H1 (cell line): ENCODE measurements at regions not wholly inside any gene's neighbourhood (a gene's known extent, or its start where the extent isn't known, plus 50 kb on each side); places are given as distances from the start of the nearest gene placed in this dataset.

Experiments
- CTCF ChIA-PET: fragments of 300-600 bp; sonication (Branson Sonifier 250); formaldehyde crosslinking; loops from one replicate; lab custom pipeline; 2021; ENCODE audit not compliant: partially characterized antibody; lab: Charles Lee
- POLR2A ChIA-PET: fragments of 300-600 bp; sonication (Branson Sonifier 250); formaldehyde crosslinking; loops from one replicate; lab custom pipeline; 2021; ENCODE audit warnings: inconsistent platforms; ENCODE audit not compliant: partially characterized antibody; lab: Charles Lee
- DNase-seq, 2 experiments: peaks; one replicate each; pipeline versions ENCODE4 v3.0.0 to v3.0.0-alpha.2; 2010 to 2022; ENCODE audit warnings: low spot score in 2 of 2, low read depth in 1 of 2, mixed read lengths in 1 of 2
- FAIRE-seq: peaks from 2 replicates; lab custom pipeline; 2011; peaks lifted over from hg19 to GRCh38; lab: Jason Lieb, UNC
- H2AFZ ChIP-seq: 2 replicates; pipeline ENCODE4 v1.8.1; 2012; ENCODE audit warnings: low read length, inconsistent platforms
- H2AK5ac ChIP-seq: 2 replicates; pipeline ENCODE4 v1.6.1; 2013; ENCODE audit warnings: low read depth, low read length
- H2BK120ac ChIP-seq: replicated peaks from 2 replicates; pipeline ENCODE3; 2013; ENCODE audit warnings: low read depth, low read length, inconsistent platforms
- H2BK12ac ChIP-seq: 2 replicates; pipeline ENCODE4 v1.6.1; 2013; ENCODE audit warnings: low read depth, low read length
- H2BK15ac ChIP-seq: 2 replicates; pipeline ENCODE4 v1.6.1; 2013; ENCODE audit warnings: low read length
- H2BK20ac ChIP-seq: 2 replicates; pipeline ENCODE4 v1.6.1; 2013; ENCODE audit warnings: low read length
- H2BK5ac ChIP-seq: 2 replicates; pipeline ENCODE4 v1.6.1; 2013; ENCODE audit warnings: low read depth, low read length
- H3K14ac ChIP-seq: 2 replicates; pipeline ENCODE4 v1.6.1; 2013; ENCODE audit warnings: inconsistent platforms; ENCODE audit not compliant: insufficient read length
- H3K18ac ChIP-seq: 2 replicates; pipeline ENCODE4 v1.6.1; 2013; ENCODE audit warnings: low read length; ENCODE audit errors: extremely low read depth
- H3K23ac ChIP-seq: 2 replicates; pipeline ENCODE4 v1.6.1; 2013; ENCODE audit warnings: inconsistent platforms; ENCODE audit not compliant: insufficient read length
- H3K23me2 ChIP-seq: 2 replicates; pipeline ENCODE4 v1.6.1; 2013; ENCODE audit warnings: low read depth, low read length
- H3K27ac ChIP-seq: 2 replicates; pipeline ENCODE4 v1.6.1; 2011; ENCODE audit warnings: low read depth, low read length, inconsistent platforms
- H3K27me3 ChIP-seq, 4 experiments: replicated peaks in 1 of 4; 1 replicate in 1 of 4; 2 replicates in 3 of 4; pipeline versions ENCODE4 v1.6.1 to v1.8.1; 2011 to 2013; ENCODE audit warnings: low read length in 3 of 4, mild to moderate bottlenecking in 3 of 4, inconsistent platforms in 2 of 4, mixed read lengths in 2 of 4, moderate library complexity in 1 of 4; ENCODE audit not compliant: control insufficient read depth in 3 of 4, insufficient read depth in 3 of 4; ENCODE audit errors: extremely low read depth in 1 of 4
- H3K36me3 ChIP-seq, 4 experiments: 2 replicates each; pipeline versions ENCODE4 v1.6.1 to v1.8.1; 2011 to 2013; ENCODE audit warnings: mild to moderate bottlenecking in 4 of 4, low read length in 3 of 4, moderate library complexity in 2 of 4, control low read depth in 1 of 4, inconsistent platforms in 1 of 4; ENCODE audit not compliant: insufficient read depth in 4 of 4, control insufficient read depth in 2 of 4
- H3K4ac ChIP-seq: replicated peaks from 2 replicates; pipeline ENCODE3; 2013; ENCODE audit warnings: low read length, low read depth, mixed read lengths, inconsistent platforms; ENCODE audit not compliant: insufficient read length
- H3K4me1 ChIP-seq, 4 experiments: replicated peaks in 1 of 4; 1 replicate in 1 of 4; 2 replicates in 3 of 4; pipeline versions ENCODE4 v1.6.1 to v1.8.1; 2011 to 2013; ENCODE audit warnings: low read length in 3 of 4, inconsistent platforms in 2 of 4, mixed read lengths in 1 of 4; ENCODE audit not compliant: insufficient read depth in 4 of 4, control insufficient read depth in 3 of 4
- H3K4me2 ChIP-seq, 2 experiments: 2 replicates each; pipeline versions ENCODE4 v1.6.1 to v1.8.1; 2011 to 2013; ENCODE audit warnings: low read depth in 2 of 2, low read length in 2 of 2, control low read depth in 1 of 2, inconsistent platforms in 1 of 2, mild to moderate bottlenecking in 1 of 2; ENCODE audit not compliant: insufficient read depth in 1 of 2
- H3K4me3 ChIP-seq, 4 experiments: fragments of 200-600, 300-600 bp in 1 of 4; sonication (generic), shearing (Covaris generic), sonication (Bioruptor Twin) in 1 of 4; 2 replicates each; pipeline versions ENCODE4 v1.5.1 to v1.8.1; 2011 to 2016; ENCODE audit warnings: low read length in 4 of 4, low read depth in 3 of 4, control low read depth in 2 of 4, inconsistent platforms in 2 of 4, mild to moderate bottlenecking in 2 of 4, mixed read lengths in 1 of 4, moderate library complexity in 1 of 4; ENCODE audit not compliant: insufficient read depth in 2 of 4; ENCODE audit errors: extremely low read depth in 1 of 4
- H3K56ac ChIP-seq: replicated peaks from 2 replicates; pipeline ENCODE3; 2013; ENCODE audit warnings: low read depth, mild to moderate bottlenecking, mixed read lengths, low read length, inconsistent platforms; ENCODE audit not compliant: insufficient read length
- H3K79me1 ChIP-seq: 2 replicates; pipeline ENCODE4 v1.6.1; 2013; ENCODE audit warnings: low read depth, low read length, control low read depth
- H3K79me2 ChIP-seq, 2 experiments: 2 replicates each; pipeline versions ENCODE4 v1.6.1 to v1.8.1; 2012 to 2013; ENCODE audit warnings: low read length in 2 of 2, mild to moderate bottlenecking in 2 of 2, inconsistent platforms in 1 of 2; ENCODE audit not compliant: insufficient read depth in 2 of 2, control insufficient read depth in 1 of 2
- H3K9ac ChIP-seq, 4 experiments: replicated peaks in 1 of 4; 1 replicate in 1 of 4; 2 replicates in 3 of 4; pipeline versions ENCODE4 v1.6.1 to v1.8.1; 2011 to 2013; ENCODE audit warnings: low read depth in 3 of 4, low read length in 3 of 4, control low read depth in 2 of 4, mild to moderate bottlenecking in 2 of 4, moderate library complexity in 2 of 4, inconsistent platforms in 1 of 4; ENCODE audit errors: extremely low read depth in 1 of 4
- H3K9me3 ChIP-seq, 2 experiments: 2 replicates each; pipeline versions ENCODE4 v1.6.1 to v1.8.1; 2012 to 2013; ENCODE audit warnings: mild to moderate bottlenecking in 2 of 2, moderate library complexity in 2 of 2, control low read depth in 1 of 2, inconsistent platforms in 1 of 2, low read depth in 1 of 2, low read length in 1 of 2, mixed read lengths in 1 of 2; ENCODE audit not compliant: insufficient read depth in 2 of 2
- H4K20me1 ChIP-seq, 2 experiments: replicated peaks in 1 of 2; 2 replicates each; pipeline versions ENCODE3 to v1.8.1; 2011 to 2013; ENCODE audit warnings: inconsistent platforms in 2 of 2, low read length in 2 of 2, mild to moderate bottlenecking in 1 of 2; ENCODE audit not compliant: insufficient read depth in 2 of 2, control insufficient read depth in 1 of 2
- H4K5ac ChIP-seq: 2 replicates; pipeline ENCODE4 v1.6.1; 2013; ENCODE audit warnings: low read length, low read depth, mixed read lengths, inconsistent platforms; ENCODE audit not compliant: insufficient read length
- H4K8ac ChIP-seq: 2 replicates; pipeline ENCODE4 v1.8.0; 2013; ENCODE audit warnings: mild to moderate bottlenecking, moderate library complexity, low read length, inconsistent platforms; ENCODE audit not compliant: insufficient read depth; ENCODE audit errors: extremely low read depth
- H4K91ac ChIP-seq: replicated peaks from 2 replicates; pipeline ENCODE3; 2013; ENCODE audit warnings: low read length, mixed read lengths, inconsistent platforms; ENCODE audit not compliant: insufficient read length
- CHD2 ChIP-seq: IDR thresholded peaks from 2 replicates; pipeline ENCODE4 v1.6.1; 2012; ENCODE audit warnings: low read length, improper control_type of control experiment
- SP2 ChIP-seq: IDR thresholded peaks from 2 replicates; pipeline ENCODE4 v1.6.1; 2012; ENCODE audit warnings: mild to moderate bottlenecking, low read length, inconsistent platforms
- WGBS, 2 experiments: shearing (Covaris generic) in 1 of 2; methylation state at CpG; one replicate each; pipeline versions ENCODE4 v1.1.6 to v1.1.7; 2013 to 2015; ENCODE audit warnings: low lambda C conversion rate in 2 of 2, mixed read lengths in 2 of 2, inconsistent platforms in 1 of 2, low coverage in 1 of 2, missing lambda C conversion rate in 1 of 2; ENCODE audit not compliant: insufficient replicate concordance in 2 of 2, insufficient coverage in 1 of 2, insufficient read length in 1 of 2; ENCODE audit errors: extremely low coverage in 1 of 2, missing lambda C conversion rate in 1 of 2; 5-methylcytosine and 5-hydroxymethylcytosine counted together

DNA sequence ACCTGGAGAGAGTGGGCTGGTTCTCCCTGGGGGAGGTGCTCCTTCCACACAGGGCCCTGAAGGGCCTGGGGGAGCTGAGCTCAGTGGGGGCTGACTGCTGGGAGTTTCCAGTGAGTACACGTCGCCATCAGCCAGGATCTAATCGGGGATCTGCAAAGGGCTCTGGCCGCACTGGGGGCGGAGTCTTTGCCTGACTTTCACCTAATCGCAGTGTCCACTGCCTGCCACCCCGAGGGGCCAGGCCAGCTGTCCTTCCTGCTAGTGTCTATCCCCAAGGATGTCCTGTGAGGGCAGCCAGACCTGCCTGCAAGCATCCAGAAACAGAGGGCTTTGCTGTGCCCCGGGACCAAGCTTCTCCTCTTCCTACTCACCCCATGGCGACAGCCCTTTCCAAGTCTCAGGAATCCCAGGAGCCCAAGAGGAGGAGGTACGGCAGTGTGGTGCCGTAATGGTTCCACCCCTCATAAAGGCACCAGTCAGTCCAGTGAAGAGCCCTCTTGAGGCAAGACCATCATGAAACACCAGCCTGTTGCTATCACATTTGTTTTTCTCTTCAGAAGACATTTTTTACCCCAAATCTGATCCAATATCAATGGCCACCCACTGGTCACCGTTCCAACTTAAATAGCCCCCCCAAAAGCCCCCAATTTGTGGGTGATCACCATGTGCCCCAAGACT is 243.1 kb upstream of the ECI2 start:
- Histone ChIP-seq H3K27ac (no peak overlapping the region), H3K4me1 (no peaks in the 10 kb centered on the region; a peak in 1 of 7 replicates), H3K4me3 (no peak overlapping the region), H2BK5ac (no peak overlapping the region), H3K14ac (no peak overlapping the region), H3K9me3 (no peaks in the 10 kb centered on the region), H4K20me1 (no peaks in the 10 kb centered on the region), H3K23ac (no peak overlapping the region), H2BK12ac (0 out of 2 replicates have a peak overlapping the region, but pooled peaks have one; percentile 19), H3K27me3 (no peaks in the 10 kb centered on the region), H3K18ac (peak overlapping the region; percentile 41; the same call in 1 of the 2 replicates), H2AFZ (no peak overlapping the region), H3K36me3 (no peaks in the 10 kb centered on the region; a peak in 1 of 8 replicates), H3K23me2 (no peaks in the 10 kb centered on the region), H2BK120ac (no peak overlapping the region), H4K91ac (no peak overlapping the region), H2AK5ac (no peak overlapping the region), H3K9ac (no peak overlapping the region), H3K56ac (no peak overlapping the region), H2BK20ac (no peak overlapping the region), H3K79me1 (no peaks in the 10 kb centered on the region), H3K4ac (no peak overlapping the region), H4K8ac (no peak overlapping the region), H3K79me2 (no peaks in the 10 kb centered on the region), H3K4me2 (no peak overlapping the region), H2BK15ac (no peak overlapping the region), H4K5ac (no peak overlapping the region)
- ChIA-PET CTCF (no interaction called here), POLR2A (interaction anchor here (0.5 to 0.8 kb wide), 2 partner anchors 125 to 165 kb away, joined by 3 read pairs; no protein-coding TSS in a partner anchor)
- no peak for DNase-seq
- WGBS, 2 experiments: 87% methylated on average over 12 of the region's 12 CpGs; no CpG with 5 or more reads in 1 of the 2 experiments
- FAIRE-seq: no peak
- TF ChIP-seq CHD2 (no peak), SP2 (no peak)
